Colonic mucosa (tissue), 4 donors: ENCODE measurements at regions not wholly inside any gene's neighbourhood (a gene's known extent, or its start where the extent isn't known, plus 50 kb on each side); places are given as distances from the start of the nearest gene placed in this dataset.

Source experiments
- DNase-seq: peaks from one replicate; pipeline ENCODE4 v3.0.0-alpha.2; 2020
- H3K27ac ChIP-seq: fragments of 200-600 bp; one replicate; pipeline ENCODE4 v1.8.0; 2021
- H3K27me3 ChIP-seq: fragments of 200-600 bp; one replicate; pipeline ENCODE4 v1.8.0; 2021
- H3K36me3 ChIP-seq: fragments of 200-600 bp; one replicate; pipeline ENCODE4 v1.8.0; 2021
- H3K4me1 ChIP-seq: fragments of 200-600 bp; one replicate; pipeline ENCODE4 v1.8.0; 2021; ENCODE audit warnings: mild to moderate bottlenecking
- H3K4me3 ChIP-seq: fragments of 200-600 bp; one replicate; pipeline ENCODE4 v1.8.0; 2021
- H3K9ac ChIP-seq, 2 donors: one replicate each; pipeline ENCODE4 v1.7.0; 2013; ENCODE audit warnings: control low read depth in 2 of 2, low read depth in 2 of 2, low read length in 2 of 2
- H3K9me3 ChIP-seq: fragments of 200-600 bp; one replicate; pipeline ENCODE4 v1.8.0; 2021
- intact Hi-C: fragments of 100-400 bp; cut with DNase I; formaldehyde crosslinking; loops from one replicate; pipeline ENCODE4 v1.14.1; 2022
- TF ChIP-seq, protein P1 (sequence below): fragments of 200-600 bp; IDR thresholded peaks from one replicate; pipeline ENCODE4 v1.8.0; 2022; ENCODE audit warnings: antibody characterized with exemption, mild to moderate bottlenecking
- donor health status: healthy.
- donor health status: DM: no; HTN: no; CAD: no.
- donor health status: DM: no; HTN: no; CAD: no.

DNA sequence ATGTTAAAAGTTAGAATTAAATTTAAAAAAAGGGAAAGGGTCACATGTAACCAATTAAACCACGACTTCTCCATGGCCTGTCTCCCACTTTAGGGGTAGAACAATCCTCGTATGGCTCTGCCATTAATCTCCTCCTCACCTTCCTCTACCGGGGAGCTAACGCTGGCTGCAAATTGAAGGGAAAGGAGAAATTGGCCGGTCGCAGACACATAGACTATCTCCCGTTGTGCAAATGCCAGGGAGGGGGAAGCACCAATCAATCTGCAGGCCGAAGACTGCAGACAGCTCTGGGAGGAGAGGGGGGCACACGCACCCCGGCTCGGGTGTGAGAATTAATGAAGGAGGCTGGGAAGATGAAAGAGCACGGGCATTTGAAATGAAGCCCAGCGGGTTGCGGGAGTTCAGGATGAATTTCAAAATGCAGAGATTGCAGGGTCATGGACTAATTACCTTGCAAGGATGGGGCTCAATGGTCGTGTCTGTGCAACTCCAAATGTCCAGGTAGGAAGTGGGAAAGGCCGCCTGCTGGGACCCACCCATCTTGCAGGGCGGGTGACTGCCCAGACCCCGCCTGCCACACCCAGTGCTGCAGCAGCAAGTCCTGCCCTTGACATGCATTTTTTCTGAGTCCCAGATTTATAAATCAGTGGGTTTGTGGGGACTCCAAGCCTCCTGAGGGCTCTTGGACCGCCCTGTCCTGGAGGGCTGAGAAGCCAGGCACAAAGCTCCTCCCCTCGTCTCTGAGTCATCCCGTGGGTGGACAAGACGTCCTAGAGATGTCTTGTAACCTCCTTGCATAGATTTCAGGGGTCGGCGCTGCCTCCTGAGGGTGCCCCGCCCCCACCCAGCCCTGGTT lies 534.2 kb downstream of the TBC1D22A start:
- intact Hi-C loops: no loop called here
- Histone ChIP-seq H3K27ac (no peak overlapping the region), H3K9me3 (no peaks in the 10 kb centered on the region), H3K4me1 (no peaks in the 10 kb centered on the region), H3K36me3 (no peaks in the 10 kb centered on the region), H3K4me3 (no peak overlapping the region), H3K27me3 (no peaks in the 10 kb centered on the region), H3K9ac (no peak overlapping the region)
- TF ChIP-seq, protein P1, sequence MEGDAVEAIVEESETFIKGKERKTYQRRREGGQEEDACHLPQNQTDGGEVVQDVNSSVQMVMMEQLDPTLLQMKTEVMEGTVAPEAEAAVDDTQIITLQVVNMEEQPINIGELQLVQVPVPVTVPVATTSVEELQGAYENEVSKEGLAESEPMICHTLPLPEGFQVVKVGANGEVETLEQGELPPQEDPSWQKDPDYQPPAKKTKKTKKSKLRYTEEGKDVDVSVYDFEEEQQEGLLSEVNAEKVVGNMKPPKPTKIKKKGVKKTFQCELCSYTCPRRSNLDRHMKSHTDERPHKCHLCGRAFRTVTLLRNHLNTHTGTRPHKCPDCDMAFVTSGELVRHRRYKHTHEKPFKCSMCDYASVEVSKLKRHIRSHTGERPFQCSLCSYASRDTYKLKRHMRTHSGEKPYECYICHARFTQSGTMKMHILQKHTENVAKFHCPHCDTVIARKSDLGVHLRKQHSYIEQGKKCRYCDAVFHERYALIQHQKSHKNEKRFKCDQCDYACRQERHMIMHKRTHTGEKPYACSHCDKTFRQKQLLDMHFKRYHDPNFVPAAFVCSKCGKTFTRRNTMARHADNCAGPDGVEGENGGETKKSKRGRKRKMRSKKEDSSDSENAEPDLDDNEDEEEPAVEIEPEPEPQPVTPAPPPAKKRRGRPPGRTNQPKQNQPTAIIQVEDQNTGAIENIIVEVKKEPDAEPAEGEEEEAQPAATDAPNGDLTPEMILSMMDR: no peak
- no peak for DNase-seq

DNA sequence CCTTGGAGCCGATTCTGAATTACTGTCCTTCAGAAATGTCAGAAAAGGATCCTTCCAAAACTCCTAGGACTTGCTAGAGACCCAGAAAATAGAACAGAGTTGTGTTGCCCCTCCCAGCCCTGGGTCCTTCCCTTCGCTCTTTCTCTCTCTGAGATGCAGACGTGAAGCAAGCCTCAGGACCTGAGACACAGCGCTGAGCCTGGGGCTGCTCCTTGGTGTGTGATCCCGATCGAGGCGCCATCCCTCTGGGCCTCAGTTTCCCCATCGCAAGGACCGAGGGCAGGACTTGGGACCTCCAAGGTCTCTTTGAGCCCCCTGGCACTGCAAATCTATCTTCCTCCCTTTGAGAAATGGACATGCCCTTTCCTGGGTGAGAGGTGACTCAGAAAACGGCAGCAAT lies 533.5 kb downstream of the TBC1D22A start:
- no peak overlapping the region for H3K4me3 ChIP-seq
- no peak for DNase-seq
- no peak overlapping the region for H3K9ac ChIP-seq
- no peaks in the 10 kb centered on the region for H3K36me3 ChIP-seq
- H3K27me3 ChIP-seq: no peaks in the 10 kb centered on the region
- no peaks in the 10 kb centered on the region for H3K9me3 ChIP-seq
- intact Hi-C loops: no loop called here
- no peaks in the 10 kb centered on the region for H3K4me1 ChIP-seq
- TF ChIP-seq, protein P1: no peak
- no peak overlapping the region for H3K27ac ChIP-seq

DNA sequence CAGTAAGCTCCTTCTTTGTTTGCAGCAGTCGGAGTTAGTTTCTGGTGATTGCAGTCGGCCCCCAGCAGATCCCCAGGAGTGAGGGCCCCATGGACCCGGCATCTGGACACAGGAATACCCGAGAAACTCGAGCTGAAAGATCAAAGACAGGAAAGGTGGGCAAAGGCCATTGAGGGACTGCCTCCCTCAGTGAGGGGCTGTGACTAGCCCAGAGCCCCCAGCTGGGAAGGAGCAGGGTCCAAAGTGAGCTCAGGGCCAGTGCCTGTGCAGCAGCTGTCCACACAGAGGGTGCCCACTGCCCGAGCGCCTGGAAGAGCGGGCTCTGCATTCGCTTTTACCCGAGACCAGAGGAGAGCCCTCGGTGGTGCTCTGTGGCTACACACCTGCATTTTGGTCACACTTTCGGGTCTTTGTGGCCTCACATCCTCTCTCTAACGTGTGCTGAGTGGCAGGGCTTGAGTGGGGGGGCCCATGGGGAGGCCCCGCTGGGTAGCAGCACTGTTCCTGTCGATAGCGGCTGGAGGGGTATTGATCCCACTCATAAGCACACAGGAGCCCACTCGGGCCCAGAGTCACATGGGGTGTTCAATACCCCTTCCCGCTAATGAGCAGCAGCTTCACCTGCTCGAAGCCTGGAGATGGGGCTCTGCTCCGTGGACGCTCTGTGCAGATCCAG lies 532.9 kb downstream of the TBC1D22A start:
- intact Hi-C loops: no loop called here
- no peak overlapping the region for H3K4me3 ChIP-seq
- no peaks in the 10 kb centered on the region for H3K4me1 ChIP-seq
- H3K27me3 ChIP-seq: no peaks in the 10 kb centered on the region
- no peaks in the 10 kb centered on the region for H3K9me3 ChIP-seq
- no peak overlapping the region for H3K27ac ChIP-seq
- TF ChIP-seq, protein P1: no peak
- no peak overlapping the region for H3K9ac ChIP-seq
- no peaks in the 10 kb centered on the region for H3K36me3 ChIP-seq
- DNase-seq: no peak

DNA sequence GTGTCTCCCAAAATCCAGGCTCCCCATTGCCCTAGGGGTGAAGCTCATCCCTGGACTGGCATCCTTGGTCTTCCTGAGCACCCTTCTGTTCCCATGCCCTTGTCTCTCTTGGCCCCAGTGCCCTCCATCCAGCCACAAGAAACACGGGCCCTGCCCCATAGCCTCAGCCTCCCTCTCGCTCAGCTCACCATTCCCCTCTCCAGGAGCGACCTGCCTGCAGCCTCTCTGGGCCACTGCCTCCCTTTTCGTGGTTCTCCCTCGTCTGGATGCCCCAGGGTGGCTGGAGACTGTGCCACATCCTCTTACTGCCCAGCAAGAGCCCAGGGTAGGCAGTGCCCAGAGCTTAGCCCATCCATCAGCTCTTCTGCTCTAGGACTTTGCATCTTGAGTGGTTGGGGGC lies 532.1 kb downstream of the TBC1D22A start:
- no peaks in the 10 kb centered on the region for H3K27me3 ChIP-seq
- no peak overlapping the region for H3K27ac ChIP-seq
- H3K9me3 ChIP-seq: no peaks in the 10 kb centered on the region
- no peak for DNase-seq
- TF ChIP-seq, protein P1: no peak
- H3K4me1 ChIP-seq: no peaks in the 10 kb centered on the region
- no peaks in the 10 kb centered on the region for H3K36me3 ChIP-seq
- no peak overlapping the region for H3K4me3 ChIP-seq
- intact Hi-C loops: no loop called here
- no peak overlapping the region for H3K9ac ChIP-seq

DNA sequence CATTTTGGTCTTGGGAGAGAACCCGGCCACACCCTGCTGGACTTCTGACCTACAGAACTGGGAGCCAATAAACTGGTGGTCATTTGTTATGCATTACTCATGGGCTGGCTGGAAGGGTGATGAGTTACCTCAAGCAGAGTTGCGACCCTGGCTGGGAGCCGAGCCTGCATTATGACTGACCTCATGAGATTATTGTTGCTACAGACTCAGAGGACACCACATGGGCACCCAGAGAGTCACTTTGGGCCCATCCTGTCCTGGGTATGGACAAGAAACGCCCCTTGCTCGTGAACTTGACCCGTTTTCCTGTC lies 531.7 kb downstream of the TBC1D22A start:
- Histone ChIP-seq H3K27ac (no peak overlapping the region), H3K36me3 (no peaks in the 10 kb centered on the region), H3K4me3 (no peak overlapping the region), H3K27me3 (no peaks in the 10 kb centered on the region), H3K4me1 (no peaks in the 10 kb centered on the region), H3K9ac (no peak overlapping the region), H3K9me3 (no peaks in the 10 kb centered on the region)
- intact Hi-C loops: no loop called here
- TF ChIP-seq, protein P1: no peak
- no peak for DNase-seq
